ENCODE measurements at regions not wholly inside any gene's neighbourhood (a gene's known extent, or its start where the extent isn't known, plus 50 kb on each side); places are given as distances from the start of the nearest gene placed in this dataset.

GRCh38 chr5:3796736-3797135, 201.1 kb downstream of the IRX1 start:
- ChIA-PET POLR2A (no interaction called here), CTCF (no interaction called here)
- TF ChIP-seq SUZ12 (IDR thresholded peaks at IDR 0.05) (no peak), ELF4 (IDR thresholded peaks at IDR 0.05) (no peak), FOXM1 (IDR thresholded peaks at IDR 0.05; ENCODE audit: borderline replicate concordance) (no peak), TARDBP (IDR thresholded peaks at IDR 0.05) (no peak), FOXA1 (IDR thresholded peaks at IDR 0.05) (no peak), LEF1 (IDR thresholded peaks at IDR 0.05; ENCODE audit: borderline replicate concordance) (no peak)
- TF ChIP-seq, protein P1, sequence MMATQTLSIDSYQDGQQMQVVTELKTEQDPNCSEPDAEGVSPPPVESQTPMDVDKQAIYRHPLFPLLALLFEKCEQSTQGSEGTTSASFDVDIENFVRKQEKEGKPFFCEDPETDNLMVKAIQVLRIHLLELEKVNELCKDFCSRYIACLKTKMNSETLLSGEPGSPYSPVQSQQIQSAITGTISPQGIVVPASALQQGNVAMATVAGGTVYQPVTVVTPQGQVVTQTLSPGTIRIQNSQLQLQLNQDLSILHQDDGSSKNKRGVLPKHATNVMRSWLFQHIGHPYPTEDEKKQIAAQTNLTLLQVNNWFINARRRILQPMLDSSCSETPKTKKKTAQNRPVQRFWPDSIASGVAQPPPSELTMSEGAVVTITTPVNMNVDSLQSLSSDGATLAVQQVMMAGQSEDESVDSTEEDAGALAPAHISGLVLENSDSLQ (IDR thresholded peaks at IDR 0.05) = no peak
- DNase-seq (ENCODE audit: extremely low spot score) = no peak

- no peak for TF ChIP-seq BHLHE40 (IDR thresholded peaks at IDR 0.05; ENCODE audit: borderline replicate concordance)
- no peak for TF ChIP-seq SP1 (IDR thresholded peaks at IDR 0.05)
- no peak for TF ChIP-seq LEF1 (IDR thresholded peaks at IDR 0.05; ENCODE audit: borderline replicate concordance)
- no peak for TF ChIP-seq ELF4 (IDR thresholded peaks at IDR 0.05)
- TF ChIP-seq TARDBP (IDR thresholded peaks at IDR 0.05) = no peak
- TF ChIP-seq FOXA1 (IDR thresholded peaks at IDR 0.05) = no peak
- TF ChIP-seq SUZ12 (IDR thresholded peaks at IDR 0.05) = no peak
- TF ChIP-seq FOXK2 (IDR thresholded peaks at IDR 0.05) = no peak
- no peak for TF ChIP-seq HDGF (IDR thresholded peaks at IDR 0.05; ENCODE audit: borderline replicate concordance)
- TF ChIP-seq ZNF384 (IDR thresholded peaks at IDR 0.05) = no peak
- TF ChIP-seq ARNT (IDR thresholded peaks at IDR 0.05) = no peak
- POLR2A ChIA-PET = no interaction called here
- CTCF ChIA-PET = no interaction called here
These were observed 206.3 kb downstream of the IRX1 start for GRCh38 chr5:3801967-3802366.

DNA sequence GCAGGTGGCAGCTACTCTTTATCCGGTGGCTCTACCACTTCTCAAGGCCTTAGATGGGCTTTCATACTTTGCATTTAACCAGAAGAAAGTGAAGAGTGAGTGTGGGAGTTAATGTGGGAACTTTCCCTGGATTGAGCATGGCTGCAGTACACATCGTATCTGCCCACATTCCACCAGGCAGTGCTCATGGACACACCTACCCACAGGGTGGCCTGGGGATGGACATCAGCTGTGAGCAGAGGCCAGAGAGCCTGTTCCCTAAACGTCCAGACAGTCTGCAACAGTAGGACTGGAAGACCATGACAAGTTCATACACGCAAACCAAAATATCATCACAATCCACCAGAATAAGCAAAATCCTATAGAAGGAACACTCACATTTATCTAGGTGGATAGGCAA, 213.8 kb downstream of the IRX1 start:
- DNase-seq (ENCODE audit: extremely low spot score) = no peak
- CTCF ChIA-PET = no interaction called here
- TF ChIP-seq ELF4 (IDR thresholded peaks at IDR 0.05) (no peak), FOXK2 (IDR thresholded peaks at IDR 0.05) (no peak), SP1 (IDR thresholded peaks at IDR 0.05) (no peak), CTBP1 (IDR thresholded peaks at IDR 0.05; ENCODE audit: borderline replicate concordance) (no peak), TARDBP (IDR thresholded peaks at IDR 0.05) (no peak), NFRKB (IDR thresholded peaks at IDR 0.05) (no peak), SUZ12 (IDR thresholded peaks at IDR 0.05) (no peak), L3MBTL2 (conservative IDR thresholded peaks at IDR 0.05) (no peak), FOXM1 (IDR thresholded peaks at IDR 0.05; ENCODE audit: borderline replicate concordance) (no peak), ZNF384 (IDR thresholded peaks at IDR 0.05) (no peak), BHLHE40 (IDR thresholded peaks at IDR 0.05; ENCODE audit: borderline replicate concordance) (no peak), LEF1 (IDR thresholded peaks at IDR 0.05; ENCODE audit: borderline replicate concordance) (no peak), HDGF (IDR thresholded peaks at IDR 0.05; ENCODE audit: borderline replicate concordance) (no peak)
- POLR2A ChIA-PET = no interaction called here

More at GRCh38 chr5:3801967-3802366, 206.3 kb downstream of the IRX1 start:
- DNase-seq (ENCODE audit: extremely low spot score) = no peak

DNA sequence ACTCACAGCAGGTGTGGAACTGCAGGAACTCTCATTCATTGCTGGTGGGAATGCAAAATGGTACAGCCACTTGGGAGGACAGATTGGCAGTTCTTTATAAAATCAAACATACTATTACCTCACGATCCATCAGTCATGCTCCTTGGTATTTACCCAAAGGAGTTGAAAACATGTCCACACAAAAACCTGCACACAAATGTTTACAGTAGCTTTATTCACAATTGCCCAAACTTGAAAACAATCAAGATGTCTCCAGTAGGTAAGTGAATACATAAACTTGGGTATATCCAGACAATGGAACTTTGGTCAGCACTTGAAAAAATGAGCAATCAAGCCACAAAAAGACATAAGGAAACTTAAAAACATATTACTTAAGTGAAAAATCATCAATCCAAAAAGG, 215.5 kb downstream of the IRX1 start:
- ChIA-PET CTCF (no interaction called here), POLR2A (no interaction called here)
- DNase-seq (ENCODE audit: extremely low spot score) = no peak
- TF ChIP-seq, protein P1 (IDR thresholded peaks at IDR 0.05) = no peak
- TF ChIP-seq ARNT (IDR thresholded peaks at IDR 0.05) = no peak
- no peak for TF ChIP-seq L3MBTL2 (conservative IDR thresholded peaks at IDR 0.05)
- TF ChIP-seq HDGF (IDR thresholded peaks at IDR 0.05; ENCODE audit: borderline replicate concordance) = no peak
- no peak for TF ChIP-seq ZNF384 (IDR thresholded peaks at IDR 0.05)
- no peak for TF ChIP-seq SUZ12 (IDR thresholded peaks at IDR 0.05)
- no peak for TF ChIP-seq LEF1 (IDR thresholded peaks at IDR 0.05; ENCODE audit: borderline replicate concordance)
- TF ChIP-seq SP1 (IDR thresholded peaks at IDR 0.05) = no peak
- TF ChIP-seq FOXM1 (IDR thresholded peaks at IDR 0.05; ENCODE audit: borderline replicate concordance) = no peak
- TF ChIP-seq ELF4 (IDR thresholded peaks at IDR 0.05) = no peak
- TF ChIP-seq BHLHE40 (IDR thresholded peaks at IDR 0.05; ENCODE audit: borderline replicate concordance) = no peak
- TF ChIP-seq CTBP1 (IDR thresholded peaks at IDR 0.05; ENCODE audit: borderline replicate concordance) = no peak
- no peak for TF ChIP-seq TARDBP (IDR thresholded peaks at IDR 0.05)
- no peak for TF ChIP-seq NFRKB (IDR thresholded peaks at IDR 0.05)
- no peak for TF ChIP-seq FOXA1 (IDR thresholded peaks at IDR 0.05)
- TF ChIP-seq FOXK2 (IDR thresholded peaks at IDR 0.05) = no peak

- DNase-seq (ENCODE audit: extremely low spot score) = no peak
- POLR2A ChIA-PET = no interaction called here
- CTCF ChIA-PET = no interaction called here
- TF ChIP-seq HDGF (IDR thresholded peaks at IDR 0.05; ENCODE audit: borderline replicate concordance) (no peak), SP1 (IDR thresholded peaks at IDR 0.05) (no peak), FOXK2 (IDR thresholded peaks at IDR 0.05) (no peak), FOXM1 (IDR thresholded peaks at IDR 0.05; ENCODE audit: borderline replicate concordance) (no peak), TARDBP (IDR thresholded peaks at IDR 0.05) (no peak), SUZ12 (IDR thresholded peaks at IDR 0.05) (no peak), ELF4 (IDR thresholded peaks at IDR 0.05) (no peak), CTBP1 (IDR thresholded peaks at IDR 0.05; ENCODE audit: borderline replicate concordance) (no peak), FOXA1 (IDR thresholded peaks at IDR 0.05) (no peak), L3MBTL2 (conservative IDR thresholded peaks at IDR 0.05) (no peak), BHLHE40 (IDR thresholded peaks at IDR 0.05; ENCODE audit: borderline replicate concordance) (no peak), ARNT (IDR thresholded peaks at IDR 0.05) (no peak)
- TF ChIP-seq, protein P1 (IDR thresholded peaks at IDR 0.05) = no peak
These were observed 223.0 kb downstream of the IRX1 start for GRCh38 chr5:3818624-3819023.

DNA sequence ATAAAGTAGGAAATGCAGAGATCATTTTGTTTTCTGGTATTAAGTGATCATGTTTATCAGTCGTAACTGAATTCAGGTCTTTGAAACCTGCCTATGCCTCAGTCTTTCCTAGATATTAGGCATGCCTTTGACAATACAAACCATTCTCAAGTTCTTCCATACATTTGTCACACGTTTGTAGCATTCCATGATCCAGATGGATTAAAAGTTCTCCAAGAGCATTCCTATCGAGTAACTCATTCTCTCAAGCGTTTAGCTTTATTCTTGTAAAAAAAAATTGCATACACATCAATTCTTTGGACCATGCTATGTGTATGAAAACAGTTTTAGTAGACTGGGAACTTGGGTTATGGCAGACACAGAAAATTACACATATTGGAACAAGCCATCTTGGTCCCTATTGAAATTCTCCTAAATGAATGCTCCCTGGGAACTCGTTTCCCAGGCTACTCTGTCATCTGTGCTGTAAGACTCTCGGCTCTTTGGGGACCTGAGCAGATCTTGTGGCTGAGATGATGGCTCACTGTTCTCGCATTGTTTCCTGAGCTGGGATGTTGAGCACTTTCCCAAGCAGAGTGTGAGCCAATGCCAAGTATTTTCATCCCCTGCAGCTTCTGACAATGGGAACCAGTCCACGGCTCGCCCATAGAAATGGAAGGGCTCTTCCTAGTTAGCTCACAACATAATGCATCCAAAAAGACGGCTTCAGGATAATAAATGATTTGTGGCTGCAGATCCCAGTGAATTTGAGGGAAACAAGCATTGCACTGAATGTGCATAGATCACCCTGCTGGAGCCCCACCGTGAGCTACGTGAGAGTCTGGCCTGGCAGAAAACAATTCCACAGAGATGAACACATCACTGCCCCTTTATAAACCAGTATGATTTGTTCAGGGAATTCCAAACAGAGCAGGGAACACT, 230.2 kb downstream of the IRX1 start:
- POLR2A ChIA-PET = no interaction called here
- TF ChIP-seq TARDBP (IDR thresholded peaks at IDR 0.05) = no peak
- TF ChIP-seq LEF1 (IDR thresholded peaks at IDR 0.05; ENCODE audit: borderline replicate concordance) = no peak
- no peak for TF ChIP-seq SP1 (IDR thresholded peaks at IDR 0.05)
- TF ChIP-seq, protein P1 (IDR thresholded peaks at IDR 0.05) = no peak
- no peak for TF ChIP-seq FOXA1 (IDR thresholded peaks at IDR 0.05)
- no peak for TF ChIP-seq FOXK2 (IDR thresholded peaks at IDR 0.05)
- TF ChIP-seq ZNF384 (IDR thresholded peaks at IDR 0.05) = no peak
- TF ChIP-seq NFRKB (IDR thresholded peaks at IDR 0.05) = no peak
- TF ChIP-seq CTBP1 (IDR thresholded peaks at IDR 0.05; ENCODE audit: borderline replicate concordance) = no peak
- no peak for TF ChIP-seq FOXM1 (IDR thresholded peaks at IDR 0.05; ENCODE audit: borderline replicate concordance)
- TF ChIP-seq ARNT (IDR thresholded peaks at IDR 0.05) = no peak
- no peak for TF ChIP-seq HDGF (IDR thresholded peaks at IDR 0.05; ENCODE audit: borderline replicate concordance)
- no peak for TF ChIP-seq SUZ12 (IDR thresholded peaks at IDR 0.05)
- no peak for TF ChIP-seq BHLHE40 (IDR thresholded peaks at IDR 0.05; ENCODE audit: borderline replicate concordance)
- no peak for TF ChIP-seq ELF4 (IDR thresholded peaks at IDR 0.05)
- no peak for TF ChIP-seq L3MBTL2 (conservative IDR thresholded peaks at IDR 0.05)
- CTCF ChIA-PET = no interaction called here
- DNase-seq (ENCODE audit: extremely low spot score) = no peak

Data from HEK293T (cell line).